ENCODE measurements at regions not wholly inside any gene's neighbourhood (a gene's known extent, or its start where the extent isn't known, plus 50 kb on each side); places are given as distances from the start of the nearest gene placed in this dataset.

DNA sequence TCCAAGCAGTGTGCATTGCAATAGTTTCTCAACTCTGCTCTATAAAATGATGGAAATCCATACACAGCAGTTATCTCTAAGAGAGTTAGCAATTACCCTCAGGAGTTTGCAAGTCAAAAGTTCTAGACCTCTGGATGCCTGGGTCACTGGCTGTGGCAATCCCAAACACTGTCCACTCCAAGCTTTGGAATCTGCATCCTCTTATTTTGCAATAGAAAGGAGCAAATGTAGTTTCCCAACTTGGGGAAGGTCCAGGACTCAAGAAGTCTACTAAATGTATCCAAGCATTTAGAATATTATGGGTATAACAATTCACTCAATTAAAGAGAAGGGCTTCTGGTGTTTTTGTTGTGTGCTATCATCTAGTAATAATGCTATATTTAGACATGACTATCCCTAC lies 131.3 kb upstream of the NRP1 start:
- H3K4me3 ChIP-seq (ENCODE audit: low read depth, low read length): no peak overlapping the region
- no peak for DNase-seq (ENCODE audit: low read depth)
- TF ChIP-seq, protein P1, sequence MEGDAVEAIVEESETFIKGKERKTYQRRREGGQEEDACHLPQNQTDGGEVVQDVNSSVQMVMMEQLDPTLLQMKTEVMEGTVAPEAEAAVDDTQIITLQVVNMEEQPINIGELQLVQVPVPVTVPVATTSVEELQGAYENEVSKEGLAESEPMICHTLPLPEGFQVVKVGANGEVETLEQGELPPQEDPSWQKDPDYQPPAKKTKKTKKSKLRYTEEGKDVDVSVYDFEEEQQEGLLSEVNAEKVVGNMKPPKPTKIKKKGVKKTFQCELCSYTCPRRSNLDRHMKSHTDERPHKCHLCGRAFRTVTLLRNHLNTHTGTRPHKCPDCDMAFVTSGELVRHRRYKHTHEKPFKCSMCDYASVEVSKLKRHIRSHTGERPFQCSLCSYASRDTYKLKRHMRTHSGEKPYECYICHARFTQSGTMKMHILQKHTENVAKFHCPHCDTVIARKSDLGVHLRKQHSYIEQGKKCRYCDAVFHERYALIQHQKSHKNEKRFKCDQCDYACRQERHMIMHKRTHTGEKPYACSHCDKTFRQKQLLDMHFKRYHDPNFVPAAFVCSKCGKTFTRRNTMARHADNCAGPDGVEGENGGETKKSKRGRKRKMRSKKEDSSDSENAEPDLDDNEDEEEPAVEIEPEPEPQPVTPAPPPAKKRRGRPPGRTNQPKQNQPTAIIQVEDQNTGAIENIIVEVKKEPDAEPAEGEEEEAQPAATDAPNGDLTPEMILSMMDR (IDR thresholded peaks at IDR 0.05; ENCODE audit: insufficient read depth, low read depth, low read length, missing control alignments): no peak

DNA sequence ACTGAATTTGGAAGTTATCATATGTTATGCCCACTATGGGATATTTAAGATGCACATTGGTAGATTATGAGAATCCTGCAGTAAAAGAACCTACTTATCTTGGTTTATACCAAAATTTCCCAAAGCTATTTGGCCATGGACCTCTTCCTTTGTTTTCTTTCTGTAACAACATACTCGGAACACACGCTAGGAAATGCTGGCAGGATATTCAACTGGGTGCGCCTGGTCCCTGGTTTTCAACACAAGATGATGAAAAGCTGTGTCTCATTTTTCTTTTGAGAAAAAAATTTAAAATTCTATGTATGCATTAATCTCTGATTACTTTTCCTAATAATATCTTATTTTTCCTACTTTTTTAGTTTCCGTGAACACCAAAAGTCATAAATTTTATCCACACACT lies 128.5 kb upstream of the NRP1 start:
- H3K4me3 ChIP-seq (ENCODE audit: low read depth, low read length): no peak overlapping the region
- TF ChIP-seq, protein P1 (IDR thresholded peaks at IDR 0.05; ENCODE audit: insufficient read depth, low read depth, low read length, missing control alignments): no peak
- DNase-seq (ENCODE audit: low read depth): no peak

DNA sequence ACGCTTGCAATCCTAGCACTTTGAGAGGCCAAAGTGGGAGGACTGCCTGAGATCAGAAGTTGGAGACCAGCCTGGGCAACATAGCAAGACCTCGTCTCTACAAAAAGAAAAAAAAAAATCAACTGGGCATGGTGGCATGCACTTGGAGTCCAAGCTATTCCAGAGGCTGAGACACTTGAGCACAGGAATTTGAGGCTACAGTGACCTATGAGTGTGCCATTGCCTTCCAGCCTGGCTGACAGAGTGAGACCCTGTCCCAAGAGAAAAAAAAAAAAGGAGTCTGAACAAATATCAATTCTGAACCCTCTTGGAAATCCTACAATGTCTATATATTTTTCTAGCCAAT lies 126.8 kb upstream of the NRP1 start:
- no peak for DNase-seq (ENCODE audit: low read depth)
- no peak overlapping the region for H3K4me3 ChIP-seq (ENCODE audit: low read depth, low read length)
- TF ChIP-seq, protein P1 (IDR thresholded peaks at IDR 0.05; ENCODE audit: insufficient read depth, low read depth, low read length, missing control alignments): no peak

DNA sequence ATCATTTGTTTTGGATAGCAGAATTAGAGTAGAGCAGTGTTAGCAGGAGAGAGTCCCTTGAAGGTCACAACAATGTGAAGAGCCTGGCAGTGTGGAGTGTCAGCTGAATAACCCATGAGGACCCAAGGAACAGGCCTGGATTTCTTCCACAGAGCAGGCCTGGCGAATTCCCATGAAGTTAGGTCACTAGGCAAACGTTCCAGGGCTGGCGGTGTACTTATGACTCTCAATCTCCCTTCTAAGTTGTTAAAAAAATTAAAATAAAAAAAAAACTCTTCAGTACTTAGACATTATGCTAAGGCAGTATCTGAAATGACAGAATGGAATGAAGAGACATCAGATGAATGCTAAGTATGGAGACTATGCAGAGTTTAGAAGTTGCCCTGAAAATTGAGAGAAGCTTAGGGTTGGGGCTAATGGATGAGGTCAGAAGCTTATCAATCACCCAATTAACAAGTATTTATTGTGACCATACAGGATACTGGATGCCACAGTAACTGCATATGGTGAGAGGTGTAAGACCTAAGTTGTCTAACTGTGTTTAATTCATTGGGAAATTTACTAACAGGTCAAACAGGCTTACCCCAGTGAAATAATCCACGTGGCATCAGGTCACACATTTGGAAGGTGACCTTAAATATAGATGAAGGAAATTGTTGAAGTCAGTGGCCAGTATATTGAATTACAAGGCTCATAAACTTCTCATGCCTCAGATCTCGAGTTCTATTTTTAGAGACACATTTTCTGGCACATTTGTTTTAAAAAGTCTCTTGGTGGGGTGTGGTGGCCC lies 126.2 kb upstream of the NRP1 start:
- no peak overlapping the region for H3K4me3 ChIP-seq (ENCODE audit: low read depth, low read length)
- DNase-seq (ENCODE audit: low read depth): no peak
- TF ChIP-seq, protein P1 (IDR thresholded peaks at IDR 0.05; ENCODE audit: insufficient read depth, low read depth, low read length, missing control alignments): no peak

DNA sequence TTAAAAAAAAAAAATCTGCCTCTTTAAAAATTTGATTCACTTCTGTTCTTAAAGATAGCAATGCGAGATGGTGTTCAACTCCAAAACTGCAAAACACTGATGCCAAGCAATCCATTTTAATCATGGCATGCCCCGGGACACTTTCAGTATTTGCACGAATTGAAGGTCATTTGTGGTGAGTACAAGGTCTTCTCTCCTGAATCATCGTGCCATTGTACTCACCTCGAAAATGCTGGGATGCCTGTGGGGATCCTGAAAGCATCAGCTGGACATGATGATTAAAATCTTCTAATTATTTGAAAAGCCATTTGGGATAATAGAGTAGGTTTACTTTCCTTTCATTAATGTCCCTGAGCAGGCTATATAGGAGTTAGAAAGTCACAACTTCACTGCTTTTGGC lies 125.1 kb upstream of the NRP1 start:
- no peak for DNase-seq (ENCODE audit: low read depth)
- TF ChIP-seq, protein P1 (IDR thresholded peaks at IDR 0.05; ENCODE audit: insufficient read depth, low read depth, low read length, missing control alignments): no peak
- no peak overlapping the region for H3K4me3 ChIP-seq (ENCODE audit: low read depth, low read length)

DNA sequence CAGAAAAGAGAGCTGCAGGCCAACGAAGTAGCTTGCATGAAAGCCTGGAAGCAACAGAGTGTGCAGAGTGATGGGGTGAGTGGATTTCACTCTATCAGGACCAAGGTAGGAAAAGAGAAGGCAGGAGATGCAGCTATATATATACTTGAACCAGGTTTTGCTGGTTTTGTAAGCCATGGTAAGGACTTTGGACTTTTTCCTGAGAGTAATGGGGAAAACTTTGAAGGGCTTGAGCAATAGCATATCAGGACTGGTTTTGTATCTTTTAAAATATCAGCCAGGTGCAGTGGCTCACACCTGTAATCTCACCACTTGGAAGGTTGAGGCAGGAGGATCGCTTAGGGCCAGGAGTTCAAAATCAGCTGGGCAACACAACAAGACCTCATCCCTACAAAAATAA lies 120.6 kb upstream of the NRP1 start:
- no peak overlapping the region for H3K4me3 ChIP-seq (ENCODE audit: low read depth, low read length)
- no peak for DNase-seq (ENCODE audit: low read depth)
- TF ChIP-seq, protein P1 (IDR thresholded peaks at IDR 0.05; ENCODE audit: insufficient read depth, low read depth, low read length, missing control alignments): no peak

DNA sequence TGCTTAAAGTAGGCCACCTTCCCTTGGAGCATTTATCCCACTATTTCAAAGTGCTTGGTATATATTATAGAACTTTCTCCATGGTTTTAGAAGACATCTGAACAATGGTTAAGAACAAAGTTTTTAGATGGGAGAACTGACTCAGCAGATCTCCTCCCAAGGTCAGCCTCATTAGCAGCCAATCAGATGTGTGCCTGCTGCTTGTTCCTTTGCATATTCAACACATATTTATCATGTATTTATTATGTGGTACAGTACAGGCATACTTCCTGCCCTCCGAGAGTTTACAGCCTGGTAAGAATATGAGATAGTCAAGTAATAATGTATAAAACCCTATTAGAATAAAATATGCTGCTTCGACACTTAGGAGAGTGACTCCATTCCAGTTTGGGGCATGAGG lies 120.1 kb upstream of the NRP1 start:
- TF ChIP-seq, protein P1 (IDR thresholded peaks at IDR 0.05; ENCODE audit: insufficient read depth, low read depth, low read length, missing control alignments): no peak
- no peak overlapping the region for H3K4me3 ChIP-seq (ENCODE audit: low read depth, low read length)
- no peak for DNase-seq (ENCODE audit: low read depth)
